Gastroesophageal sphincter (tissue), 3 donors: ENCODE measurements at regions not wholly inside any gene's neighbourhood (a gene's known extent, or its start where the extent isn't known, plus 50 kb on each side); places are given as distances from the start of the nearest gene placed in this dataset.

Source experiments
- EP300 ChIP-seq: sonication (generic); formaldehyde crosslinking; IDR thresholded peaks from one replicate; pipeline ENCODE4 v1.6.1; 2017; ENCODE audit warnings: antibody characterized with exemption, mild to moderate bottlenecking
- POLR2A ChIP-seq, 2 donors: fragments of 450-650 bp; IDR thresholded peaks; one replicate each; pipeline ENCODE4 v1.6.1; 2017; ENCODE audit warnings: antibody characterized with exemption in 2 of 2, mild to moderate bottlenecking in 2 of 2, moderate library complexity in 1 of 2
- POLR2AphosphoS5 ChIP-seq: sonication (generic); formaldehyde crosslinking; IDR thresholded peaks from one replicate; pipeline ENCODE4 v1.6.1; 2017; ENCODE audit warnings: antibody characterized with exemption
- TF ChIP-seq, protein P1 (sequence below), 4 experiments: fragments of 200-600 bp in 2 of 4; fragments of 450-650 bp in 2 of 4; sonication (generic) in 1 of 4; IDR thresholded peaks; one replicate each; pipeline ENCODE4 v1.5.1; 2017 to 2019; ENCODE audit warnings: antibody characterized with exemption in 4 of 4, mild to moderate bottlenecking in 2 of 4, moderate library complexity in 2 of 4

DNA sequence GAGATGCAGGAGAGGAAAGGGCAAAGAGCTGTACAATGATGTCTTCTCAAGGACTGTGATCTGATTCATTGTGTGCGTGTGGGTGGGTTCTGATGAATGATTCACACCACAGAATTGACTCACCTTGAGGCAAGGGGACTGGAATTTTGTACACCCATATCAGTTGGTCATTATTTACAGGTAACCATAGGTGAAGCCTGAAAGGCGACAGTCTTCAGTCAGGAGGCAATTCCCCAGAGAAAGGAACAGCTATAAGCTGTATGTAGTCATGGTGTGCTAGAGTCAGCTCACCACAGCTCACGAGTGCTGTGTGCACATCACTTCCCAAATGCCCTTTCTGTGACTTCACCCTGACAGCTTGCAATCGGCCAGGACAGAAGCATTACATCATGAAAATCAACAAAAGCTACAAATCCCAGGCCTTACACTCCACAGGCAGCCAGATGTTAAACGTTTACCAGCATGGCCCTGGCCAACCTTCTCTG, 87.6 kb upstream of the RPS23 start:
- no peak for TF ChIP-seq POLR2AphosphoS5
- TF ChIP-seq, protein P1, sequence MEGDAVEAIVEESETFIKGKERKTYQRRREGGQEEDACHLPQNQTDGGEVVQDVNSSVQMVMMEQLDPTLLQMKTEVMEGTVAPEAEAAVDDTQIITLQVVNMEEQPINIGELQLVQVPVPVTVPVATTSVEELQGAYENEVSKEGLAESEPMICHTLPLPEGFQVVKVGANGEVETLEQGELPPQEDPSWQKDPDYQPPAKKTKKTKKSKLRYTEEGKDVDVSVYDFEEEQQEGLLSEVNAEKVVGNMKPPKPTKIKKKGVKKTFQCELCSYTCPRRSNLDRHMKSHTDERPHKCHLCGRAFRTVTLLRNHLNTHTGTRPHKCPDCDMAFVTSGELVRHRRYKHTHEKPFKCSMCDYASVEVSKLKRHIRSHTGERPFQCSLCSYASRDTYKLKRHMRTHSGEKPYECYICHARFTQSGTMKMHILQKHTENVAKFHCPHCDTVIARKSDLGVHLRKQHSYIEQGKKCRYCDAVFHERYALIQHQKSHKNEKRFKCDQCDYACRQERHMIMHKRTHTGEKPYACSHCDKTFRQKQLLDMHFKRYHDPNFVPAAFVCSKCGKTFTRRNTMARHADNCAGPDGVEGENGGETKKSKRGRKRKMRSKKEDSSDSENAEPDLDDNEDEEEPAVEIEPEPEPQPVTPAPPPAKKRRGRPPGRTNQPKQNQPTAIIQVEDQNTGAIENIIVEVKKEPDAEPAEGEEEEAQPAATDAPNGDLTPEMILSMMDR (IDR thresholded peaks at IDR 0.05) = no peak
- TF ChIP-seq POLR2A (IDR thresholded peaks at IDR 0.05) = no peak
- no peak for TF ChIP-seq EP300
